GM13976 (cell line): ENCODE measurements at regions not wholly inside any gene's neighbourhood (a gene's known extent, or its start where the extent isn't known, plus 50 kb on each side); places are given as distances from the start of the nearest gene placed in this dataset.

Experiments used
- DNase-seq: peaks from one replicate; pipeline ENCODE4 v3.0.0; 2012; ENCODE audit warnings: low spot score
- CTCF ChIP-seq: IDR thresholded peaks from 2 replicates; pipeline ENCODE4 v1.5.1; 2012; ENCODE audit warnings: borderline replicate concordance, mild to moderate bottlenecking; ENCODE audit not compliant: insufficient read depth; ENCODE audit errors: extremely low read depth, missing control alignments, control extremely low read depth
- in situ Hi-C: fragments of 300-500 bp; cut with MboI; formaldehyde crosslinking; loops from one replicate; pipeline ENCODE4 v1.12.0; 2022; ENCODE audit warnings: low sequenced_read_pairs, mixed read lengths, inconsistent platforms; ENCODE audit not compliant: unreplicated experiment

- no peak for TF ChIP-seq CTCF
- in situ Hi-C loops = no loop called here
- no peak for DNase-seq
Observed at GRCh38 chr12:25014961-25015360, 66.1 kb upstream of the BCAT1 start.

- TF ChIP-seq CTCF = no peak
- no peak for DNase-seq
- in situ Hi-C loops = no loop called here
Observed at GRCh38 chr12:25013061-25013460, 64.2 kb upstream of the BCAT1 start.

- no peak for TF ChIP-seq CTCF
- no peak for DNase-seq
- in situ Hi-C loops = no loop called here
Observed at GRCh38 chr12:25009496-25010092, 60.7 kb upstream of the BCAT1 start.

- in situ Hi-C loops = no loop called here
- TF ChIP-seq CTCF = no peak
- no peak for DNase-seq
Observed at GRCh38 chr12:25005376-25005775, 56.5 kb upstream of the BCAT1 start.

- in situ Hi-C loops = loop anchor here (5.0 kb wide), 1 partner anchor 58 kb away; no protein-coding TSS in a partner anchor
- no peak for TF ChIP-seq CTCF
- DNase-seq = no peak
Observed at GRCh38 chr12:25004447-25004846, 55.5 kb upstream of the BCAT1 start.

- no peak for TF ChIP-seq CTCF
- in situ Hi-C loops = loop anchor here (5.0 kb wide), 1 partner anchor 61 kb away; no protein-coding TSS in a partner anchor
- DNase-seq = no peak
Observed at GRCh38 chr12:25001311-25001710, 52.4 kb upstream of the BCAT1 start.
